Endothelial cell of umbilical vein (primary cell): ENCODE measurements at regions not wholly inside any gene's neighbourhood (a gene's known extent, or its start where the extent isn't known, plus 50 kb on each side); places are given as distances from the start of the nearest gene placed in this dataset.

Experiments
- BruUV-seq: library from RNA; stranded (reverse); fragments of 400-500 nt; replicated peaks from 2 replicates; lab custom pipeline; 2021; lab: Mats Ljungman, UMichigan
- CTCF ChIA-PET: fragments of 300-600, 350-600 bp; sonication (Branson Sonifier 250); formaldehyde crosslinking; loops from one replicate; lab custom pipeline; 2021; ENCODE audit warnings: antibody characterized with exemption, inconsistent platforms; lab: Charles Lee
- POLR2A ChIA-PET: fragments of 300-600, 350-600 bp; sonication (Branson Sonifier 250); formaldehyde crosslinking; loops from one replicate; lab custom pipeline; 2021; ENCODE audit warnings: antibody characterized with exemption, inconsistent platforms; lab: Charles Lee
- DNase-seq: peaks from one replicate; pipeline ENCODE4 v3.0.0-alpha.2; 2011; ENCODE audit warnings: low read depth, low spot score
- FAIRE-seq: peaks from 2 replicates; lab custom pipeline; 2011; peaks lifted over from hg19 to GRCh38; lab: Jason Lieb, UNC
- H2AFZ ChIP-seq: 2 replicates; pipeline ENCODE4 v1.6.0; 2012; ENCODE audit warnings: low read depth, low read length, control low read depth, inconsistent platforms
- H3K27ac ChIP-seq: 2 replicates; pipeline ENCODE4 v1.5.1; 2011; ENCODE audit warnings: low read depth, mild to moderate bottlenecking, control low read depth, low read length, moderate library complexity; ENCODE audit not compliant: insufficient read depth
- H3K27me3 ChIP-seq, 2 experiments: 2 replicates each; pipeline versions ENCODE4 v1.6.0 to v1.6.1; 2011; ENCODE audit warnings: low read length in 2 of 2, mixed read lengths in 1 of 2; ENCODE audit not compliant: control insufficient read depth in 2 of 2, insufficient read depth in 2 of 2
- H3K36me3 ChIP-seq, 2 experiments: 2 replicates in 1 of 2; 3 replicates in 1 of 2; pipeline ENCODE4 v1.5.1; 2011; ENCODE audit warnings: low read length in 2 of 2, mild to moderate bottlenecking in 1 of 2, moderate library complexity in 1 of 2; ENCODE audit not compliant: control insufficient read depth in 2 of 2, insufficient read depth in 2 of 2; ENCODE audit errors: extremely low read depth in 1 of 2
- H3K4me1 ChIP-seq: 3 replicates; pipeline ENCODE4 v1.5.1; 2011; ENCODE audit warnings: mild to moderate bottlenecking, low read length; ENCODE audit not compliant: control insufficient read depth, insufficient read depth; ENCODE audit errors: extremely low read depth
- H3K4me2 ChIP-seq: 2 replicates; pipeline ENCODE4 v1.6.1; 2011; ENCODE audit warnings: low read length, control low read depth, mixed read lengths; ENCODE audit not compliant: insufficient read depth
- H3K4me3 ChIP-seq, 3 experiments: fragments of 200-600 bp in 1 of 3; sonication (generic), shearing (Covaris generic) in 1 of 3; replicated peaks in 1 of 3; 2 replicates each; pipeline ENCODE4 v1.5.1; 2011 to 2016; ENCODE audit warnings: control low read depth in 3 of 3, low read length in 3 of 3, mild to moderate bottlenecking in 2 of 3, inconsistent platforms in 1 of 3, low read depth in 1 of 3, moderate library complexity in 1 of 3; ENCODE audit not compliant: insufficient read depth in 1 of 3
- H3K79me2 ChIP-seq: 2 replicates; pipeline ENCODE4 v1.6.0; 2012; ENCODE audit warnings: low read length, inconsistent platforms; ENCODE audit not compliant: control insufficient read depth, insufficient read depth
- H3K9ac ChIP-seq: replicated peaks from 2 replicates; pipeline ENCODE3; 2011; ENCODE audit warnings: low read length, control low read depth; ENCODE audit not compliant: insufficient read depth; ENCODE audit errors: extremely low read depth
- H3K9me1 ChIP-seq: replicated peaks from 3 replicates; pipeline ENCODE4 v1.6.0; 2011; ENCODE audit warnings: mild to moderate bottlenecking, low read length; ENCODE audit not compliant: control insufficient read depth, insufficient read depth; ENCODE audit errors: extremely low read depth
- H3K9me3 ChIP-seq: replicated peaks from 2 replicates; pipeline ENCODE4 v1.5.1; 2012; ENCODE audit warnings: low read length, inconsistent platforms; ENCODE audit not compliant: control insufficient read depth, insufficient read depth
- H4K20me1 ChIP-seq: replicated peaks from 2 replicates; pipeline ENCODE3; 2011; ENCODE audit warnings: mild to moderate bottlenecking, low read length; ENCODE audit not compliant: control insufficient read depth, insufficient read depth; ENCODE audit errors: extremely low read depth
- CTCF ChIP-seq, 2 donors: IDR thresholded peaks; 1 replicate in 1 of 2; 2 replicates in 1 of 2; pipeline ENCODE4 v1.5.1; 2011; ENCODE audit warnings: low read length in 2 of 2, mild to moderate bottlenecking in 2 of 2, moderate library complexity in 2 of 2, control low read depth in 1 of 2, inconsistent platforms in 1 of 2, low read depth in 1 of 2; ENCODE audit not compliant: insufficient read depth in 1 of 2; ENCODE audit errors: extremely low read depth in 1 of 2
- EZH2 ChIP-seq: IDR thresholded peaks from 2 replicates; pipeline ENCODE4 v1.6.1; 2012; ENCODE audit warnings: borderline replicate concordance, low read depth, mild to moderate bottlenecking, moderate library complexity, low read length, inconsistent platforms; ENCODE audit not compliant: severe bottlenecking
- FOS ChIP-seq: IDR thresholded peaks from 2 replicates; pipeline ENCODE4 v1.6.1; 2011; ENCODE audit warnings: mild to moderate bottlenecking, low read length, moderate library complexity, borderline replicate concordance; ENCODE audit not compliant: insufficient read depth
- GATA2 ChIP-seq: IDR thresholded peaks from 2 replicates; pipeline ENCODE4 v1.7.0; 2011; ENCODE audit warnings: low read depth, mild to moderate bottlenecking, moderate library complexity, mixed read lengths, low read length; ENCODE audit not compliant: insufficient read length, insufficient read depth
- JUN ChIP-seq: IDR thresholded peaks from 2 replicates; pipeline ENCODE4 v1.6.1; 2011; ENCODE audit warnings: borderline replicate concordance, low read depth; ENCODE audit not compliant: insufficient read length, insufficient read depth
- MAX ChIP-seq: IDR thresholded peaks from 2 replicates; pipeline ENCODE4 v1.6.1; 2011; ENCODE audit not compliant: insufficient read depth, insufficient read length
- MYC ChIP-seq: IDR thresholded peaks from one replicate; pipeline ENCODE4 v1.6.1; 2011; ENCODE audit warnings: mild to moderate bottlenecking, low read depth, low read length
- POLR2A ChIP-seq: IDR thresholded peaks from 2 replicates; pipeline ENCODE4 v1.6.1; 2012; ENCODE audit warnings: low read depth, mild to moderate bottlenecking, control low read depth, low read length
- POLR2AphosphoS5 ChIP-seq: IDR thresholded peaks from 2 replicates; pipeline ENCODE4 v1.6.1; 2012; ENCODE audit warnings: low read depth, mild to moderate bottlenecking, control low read depth, low read length, moderate library complexity; ENCODE audit not compliant: insufficient read depth
- dilution Hi-C: fragments of 300-500 bp; cut with MboI; formaldehyde crosslinking; loops from one replicate; pipeline ENCODE4 v1.15.0; 2019; ENCODE audit warnings: low sequenced_read_pairs; ENCODE audit not compliant: extremely low pct_ligation_motif_present
- intact Hi-C: fragments of 100-400 bp; cut with micrococcal nuclease; formaldehyde crosslinking; loops from one replicate; pipeline ENCODE4 v1.10.0; 2022

DNA sequence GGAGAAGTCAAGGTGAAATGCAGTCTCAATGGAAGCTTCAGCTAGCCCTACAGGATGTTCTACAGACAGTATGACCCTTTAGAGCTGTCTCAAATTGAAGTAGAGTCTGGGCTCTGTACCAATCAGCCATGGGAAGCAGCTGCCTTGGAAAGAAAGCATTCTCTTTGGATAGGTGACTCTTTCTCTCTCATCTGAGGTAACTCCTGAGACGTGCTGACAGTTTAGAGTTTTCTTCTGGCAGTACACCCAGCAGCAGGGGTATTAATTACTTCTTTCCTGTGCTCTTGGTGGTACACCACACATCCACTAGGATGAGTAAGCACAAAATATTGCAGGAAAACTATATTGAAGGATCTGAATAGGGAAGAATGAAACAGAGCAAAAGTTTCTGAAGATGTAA, 329.6 kb upstream of the RGMB start:
- no peak overlapping the region for H3K27ac ChIP-seq
- CTCF ChIA-PET = no interaction called here
- dilution Hi-C loops (no loop called here), intact Hi-C loops (no loop called here)
- no peaks in the 10 kb centered on the region for H4K20me1 ChIP-seq
- H2AFZ ChIP-seq = no peak overlapping the region
- DNase-seq = no peak
- H3K4me1 ChIP-seq = no peaks in the 10 kb centered on the region
- H3K9me3 ChIP-seq = peaks cover 2% of the 10 kb centered on the region
- no peak overlapping the region for H3K4me3 ChIP-seq
- H3K4me2 ChIP-seq = no peak overlapping the region
- TF ChIP-seq MYC (no peak), GATA2 (no peak), FOS (no peak), JUN (no peak), POLR2A (no peak), MAX (no peak), POLR2AphosphoS5 (no peak), EZH2 (no peak), CTCF (IDR thresholded peaks at IDR 0.05; ENCODE audit: extremely low read depth in 1 of 2, insufficient read depth in 1 of 2, low read depth in 1 of 2, low read length in 2 of 2) (no peak)
- no peaks in the 10 kb centered on the region for H3K36me3 ChIP-seq
- no TSS peak for BruUV-seq
- no peaks in the 10 kb centered on the region for H3K79me2 ChIP-seq
- no peak for FAIRE-seq
- POLR2A ChIA-PET = no interaction called here
- H3K27me3 ChIP-seq = no peaks in the 10 kb centered on the region
- no peak overlapping the region for H3K9ac ChIP-seq
- H3K9me1 ChIP-seq = no peaks in the 10 kb centered on the region
